GM12892 (cell line): ENCODE measurements at regions not wholly inside any gene's neighbourhood (a gene's known extent, or its start where the extent isn't known, plus 50 kb on each side); places are given as distances from the start of the nearest gene placed in this dataset.

Experiments used
- POLR2A ChIP-seq: IDR thresholded peaks from 2 replicates; pipeline ENCODE4 v1.6.1; 2011; ENCODE audit warnings: low read depth, low read length, control low read depth
- POLR2AphosphoS5 ChIP-seq: IDR thresholded peaks from 2 replicates; pipeline ENCODE4 v1.6.1; 2011; ENCODE audit warnings: low read depth, low read length, control low read depth
- TAF1 ChIP-seq: IDR thresholded peaks from 2 replicates; pipeline ENCODE4 v1.6.1; 2011; ENCODE audit warnings: low read depth, mild to moderate bottlenecking, control low read depth, low read length, borderline replicate concordance

DNA sequence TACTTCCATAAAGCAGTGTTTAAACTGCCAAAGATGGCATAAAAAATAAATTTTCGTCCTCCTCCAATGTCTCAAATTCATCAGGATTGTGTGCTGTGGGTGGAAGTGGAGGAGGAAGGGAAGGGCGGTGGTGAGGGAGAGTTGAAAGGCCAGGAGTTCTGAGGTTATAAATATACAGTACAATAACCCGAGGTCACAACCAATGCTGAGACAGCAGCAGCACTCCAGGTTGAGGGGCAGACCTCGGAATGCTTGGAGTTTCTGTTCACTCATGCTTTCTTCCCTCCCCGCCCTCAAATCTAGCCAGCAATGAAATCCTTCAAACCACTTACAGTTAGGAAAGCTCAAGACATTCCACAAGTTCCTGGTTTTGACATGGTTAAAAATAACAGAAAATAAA is 134.0 kb upstream of the SMAD1 start:
- no peak for TF ChIP-seq POLR2AphosphoS5
- no peak for TF ChIP-seq POLR2A
- TF ChIP-seq TAF1 = no peak
